ENCODE measurements at regions not wholly inside any gene's neighbourhood (a gene's known extent, or its start where the extent isn't known, plus 50 kb on each side); places are given as distances from the start of the nearest gene placed in this dataset.
"Not testable (repeated sequence)": the region's sequence is repeated elsewhere in the genome, so short reads cannot be mapped to it uniquely, and the experiment has no call there.

DNA sequence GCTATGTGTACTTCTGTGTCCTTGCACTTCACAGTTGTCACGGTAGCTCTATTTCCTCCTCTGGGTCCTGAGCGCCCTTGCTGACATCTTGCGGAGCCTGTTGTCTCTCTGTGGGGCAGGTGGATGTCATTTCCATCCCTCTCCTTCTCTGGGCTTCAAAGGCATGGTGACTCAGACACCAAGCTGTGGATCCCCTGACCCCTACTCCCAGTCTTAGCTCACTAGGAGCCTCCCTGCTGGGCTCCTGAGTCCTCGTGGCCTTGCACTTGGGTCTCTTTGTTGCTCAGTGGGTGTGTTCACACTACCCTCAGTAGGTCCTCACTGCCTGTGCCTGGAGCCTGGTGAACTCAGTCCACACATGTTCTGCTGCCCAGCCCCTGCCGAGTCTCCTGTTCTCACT lies 100.3 kb upstream of the PAX2 start:
- H3K4me1 ChIP-seq: no peaks in the 10 kb centered on the region
- no peak overlapping the region for H3K4me3 ChIP-seq
- H3K9ac ChIP-seq (ENCODE audit: low read depth in 2 of 2, low read length in 2 of 2): no peak overlapping the region
- H3K36me3 ChIP-seq: no peaks in the 10 kb centered on the region
- TF ChIP-seq CTCF (IDR thresholded peaks at IDR 0.05): no peak
- no peak for DNase-seq
- no peaks in the 10 kb centered on the region for H3K27me3 ChIP-seq
- no peak overlapping the region for H3K27ac ChIP-seq
- intact Hi-C loops (cut with DNase I): no loop called here
- no peaks in the 10 kb centered on the region for H3K9me3 ChIP-seq

DNA sequence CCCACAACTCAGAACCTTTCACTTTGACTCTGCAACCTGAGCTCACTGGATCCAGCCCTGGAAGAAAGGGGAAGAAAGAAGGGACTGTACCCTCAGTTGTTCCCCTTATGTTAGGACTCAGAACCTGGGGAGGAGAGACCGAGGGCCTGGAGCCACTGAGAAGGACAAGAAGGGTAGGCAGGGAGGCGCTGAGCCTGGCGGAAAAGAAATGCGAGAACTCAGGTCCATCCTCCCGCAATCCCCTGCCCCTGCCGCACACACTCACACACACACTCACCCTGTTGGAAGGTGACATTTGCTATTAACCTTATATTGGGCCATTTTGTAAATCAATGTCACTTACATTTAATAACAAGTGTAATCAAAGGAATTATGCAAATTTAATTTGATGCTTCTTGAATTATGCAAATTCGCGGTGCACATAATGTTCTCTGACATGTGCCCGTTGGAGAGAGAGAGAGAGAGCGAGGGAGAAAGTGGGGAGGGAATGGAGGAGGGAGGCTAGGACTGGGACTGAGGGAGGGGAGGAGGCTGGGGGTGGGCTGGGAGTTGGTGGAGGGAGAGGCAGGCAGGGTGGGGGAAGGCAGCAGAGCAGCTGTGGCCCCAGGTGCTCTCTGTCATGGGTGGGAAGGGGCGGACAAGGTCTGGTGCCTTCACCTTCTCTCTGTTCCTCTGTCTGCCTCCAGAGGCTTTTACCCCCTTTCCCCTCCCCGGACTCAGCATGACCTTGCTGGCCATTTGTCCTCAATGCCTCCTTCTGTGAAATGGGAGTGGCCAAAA lies 99.6 kb upstream of the PAX2 start:
- TF ChIP-seq CTCF (IDR thresholded peaks at IDR 0.05): no peak
- H3K27ac ChIP-seq: no peak overlapping the region
- H3K27me3 ChIP-seq: no peaks in the 10 kb centered on the region

DNA sequence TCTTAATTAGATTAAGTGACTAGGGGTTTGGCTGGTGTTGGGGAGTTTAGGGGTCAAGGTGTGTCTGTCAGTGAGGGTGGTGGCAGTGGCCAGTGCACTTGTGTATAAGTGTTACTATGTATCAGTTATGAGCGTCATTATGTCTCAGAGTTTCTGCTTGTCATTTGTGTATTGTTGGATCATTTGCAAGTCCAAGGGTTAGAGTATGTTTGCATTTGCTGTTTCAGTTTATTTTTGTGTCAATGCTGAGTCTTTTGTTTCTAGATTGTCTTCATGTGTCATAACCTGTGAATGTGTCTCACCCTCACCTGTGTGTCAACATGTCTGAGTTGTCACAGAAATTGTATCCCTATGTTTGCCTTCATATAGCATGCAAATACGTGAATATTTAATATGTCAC lies 97.5 kb upstream of the PAX2 start:
- intact Hi-C loops (cut with DNase I): no loop called here
- Histone ChIP-seq H3K27me3 (peaks cover 4% of the 10 kb centered on the region), H3K9me3 (no peaks in the 10 kb centered on the region), H3K36me3 (no peaks in the 10 kb centered on the region), H3K4me1 (no peaks in the 10 kb centered on the region), H3K4me3 (no peak overlapping the region), H3K9ac (ENCODE audit: low read depth in 2 of 2, low read length in 2 of 2) (no peak overlapping the region), H3K27ac (no peak overlapping the region)
- no peak for DNase-seq
- no peak for TF ChIP-seq CTCF (IDR thresholded peaks at IDR 0.05)

More for the DNA sequence above, 99.6 kb upstream of the PAX2 start:
- intact Hi-C loops (cut with DNase I): no loop called here
- H3K4me1 ChIP-seq: no peaks in the 10 kb centered on the region
- DNase-seq: no peak
- H3K9ac ChIP-seq (ENCODE audit: low read depth in 2 of 2, low read length in 2 of 2): no peak overlapping the region
- no peaks in the 10 kb centered on the region for H3K9me3 ChIP-seq
- no peaks in the 10 kb centered on the region for H3K36me3 ChIP-seq
- no peak overlapping the region for H3K4me3 ChIP-seq

GRCh38 chr10:100650693-100651092 lies 94.7 kb upstream of the PAX2 start:
- Histone ChIP-seq H3K9ac (ENCODE audit: low read depth in 2 of 2, low read length in 2 of 2) (no peak overlapping the region), H3K9me3 (no peaks in the 10 kb centered on the region), H3K36me3 (no peaks in the 10 kb centered on the region), H3K27me3 (peaks cover 31% of the 10 kb centered on the region), H3K4me3 (no peak overlapping the region), H3K27ac (no peak overlapping the region), H3K4me1 (no peaks in the 10 kb centered on the region)
- DNase-seq: no peak
- no peak for TF ChIP-seq CTCF (IDR thresholded peaks at IDR 0.05)
- intact Hi-C loops (cut with DNase I): no loop called here

DNA sequence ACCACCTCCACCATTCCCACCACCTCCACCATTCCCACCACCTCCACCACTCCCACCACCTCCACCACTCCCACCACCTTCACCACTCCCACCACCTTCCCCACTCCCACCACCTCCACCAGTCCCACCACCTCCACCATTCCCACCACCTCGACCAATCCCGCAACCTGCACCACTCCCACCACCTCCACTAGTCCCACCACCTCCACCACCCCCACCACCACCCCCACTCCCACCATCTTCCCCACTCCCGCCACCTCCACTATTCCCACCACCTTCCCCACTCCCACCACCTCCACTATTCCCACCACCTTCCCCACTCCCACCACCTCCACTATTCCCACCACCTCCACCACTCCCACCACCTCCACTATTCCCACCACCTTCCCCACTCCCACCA lies 94.3 kb upstream of the PAX2 start:
- H3K9me3 ChIP-seq; intact Hi-C loops (cut with DNase I); H3K9ac ChIP-seq (ENCODE audit: low read depth in 2 of 2, low read length in 2 of 2); H3K4me3 ChIP-seq; DNase-seq; H3K4me1 ChIP-seq; H3K36me3 ChIP-seq; H3K27ac ChIP-seq: not testable (repeated sequence)
- H3K27me3 ChIP-seq: peaks cover 35% of the 10 kb centered on the region

DNA sequence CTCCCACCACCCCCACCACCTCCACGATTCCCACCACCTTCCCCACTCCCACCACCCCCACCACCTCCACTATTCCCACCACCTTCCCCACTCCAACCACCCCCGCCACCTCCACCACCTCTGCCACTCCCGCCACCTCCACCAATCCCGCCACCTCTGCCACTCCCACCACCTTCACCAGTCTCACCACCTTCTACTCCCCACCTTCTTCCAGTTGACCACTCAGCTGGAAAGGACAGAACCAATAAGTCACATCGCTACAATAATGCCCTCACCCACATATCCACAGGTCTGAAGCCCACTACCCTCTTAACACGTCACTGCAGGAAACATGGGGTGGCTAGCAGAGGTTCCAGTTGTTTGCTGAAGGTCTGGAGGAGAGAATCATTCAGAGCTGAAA lies 93.5 kb upstream of the PAX2 start:
- H3K4me1 ChIP-seq: no peaks in the 10 kb centered on the region
- H3K9me3 ChIP-seq: no peaks in the 10 kb centered on the region
- intact Hi-C loops (cut with DNase I): no loop called here
- H3K9ac ChIP-seq (ENCODE audit: low read depth in 2 of 2, low read length in 2 of 2): no peak overlapping the region
- no peak overlapping the region for H3K27ac ChIP-seq
- no peak for TF ChIP-seq CTCF (IDR thresholded peaks at IDR 0.05)
- no peaks in the 10 kb centered on the region for H3K36me3 ChIP-seq
- peaks cover 43% of the 10 kb centered on the region for H3K27me3 ChIP-seq
- no peak for DNase-seq
- H3K4me3 ChIP-seq: no peak overlapping the region
